ENCODE measurements at regions not wholly inside any gene's neighbourhood (a gene's known extent, or its start where the extent isn't known, plus 50 kb on each side); places are given as distances from the start of the nearest gene placed in this dataset.

GRCh38 chr4:125551466-125551865 lies 236.7 kb downstream of the FAT4 start (continued):
- TF ChIP-seq PATZ1 (CRISPR knock-in tag; IDR thresholded peaks at IDR 0.05; ENCODE audit: borderline replicate concordance) (no peak), TCF4 (CRISPR knock-in tag; IDR thresholded peaks at IDR 0.05; ENCODE audit: borderline replicate concordance) (no peak), ARNTL (CRISPR knock-in tag; IDR thresholded peaks at IDR 0.05; ENCODE audit: borderline replicate concordance, low read depth) (no peak), POU6F1 (CRISPR knock-in tag; IDR thresholded peaks at IDR 0.05; ENCODE audit: borderline replicate concordance, low read depth) (no peak), OSR1 (CRISPR knock-in tag; IDR thresholded peaks at IDR 0.05) (no peak)

- TF ChIP-seq BACH2 (CRISPR knock-in tag; IDR thresholded peaks at IDR 0.05; ENCODE audit: borderline replicate concordance), result no peak
- TF ChIP-seq ZNF70 (CRISPR knock-in tag; IDR thresholded peaks at IDR 0.05), result no peak
- no peak for TF ChIP-seq ISL1 (CRISPR knock-in tag; IDR thresholded peaks at IDR 0.05)
- no peak for TF ChIP-seq ZNF8 (CRISPR knock-in tag; IDR thresholded peaks at IDR 0.05)
- no peak for TF ChIP-seq CSDC2 (CRISPR knock-in tag; IDR thresholded peaks at IDR 0.05)
- no peak for TF ChIP-seq ZNF565 (CRISPR knock-in tag; conservative IDR thresholded peaks at IDR 0.05; ENCODE audit: low read depth)
- no peak for TF ChIP-seq PPARA (CRISPR knock-in tag; IDR thresholded peaks at IDR 0.05; ENCODE audit: borderline replicate concordance)
- no peak for TF ChIP-seq OSR1 (CRISPR knock-in tag; IDR thresholded peaks at IDR 0.05)
- no peak for TF ChIP-seq RARB (CRISPR knock-in tag; IDR thresholded peaks at IDR 0.05)
These were observed 237.2 kb downstream of the FAT4 start for GRCh38 chr4:125551967-125552366.

GRCh38 chr4:125572601-125573000 lies 257.8 kb downstream of the FAT4 start:
- ATAC-seq, result no peak
- TF ChIP-seq POU6F1 (CRISPR knock-in tag; IDR thresholded peaks at IDR 0.05; ENCODE audit: borderline replicate concordance, low read depth) (no peak), ZFP30 (CRISPR knock-in tag; IDR thresholded peaks at IDR 0.05) (no peak), ESRRG (CRISPR knock-in tag; IDR thresholded peaks at IDR 0.05) (no peak), ISL1 (CRISPR knock-in tag; IDR thresholded peaks at IDR 0.05) (no peak), ZC3H10 (CRISPR knock-in tag; IDR thresholded peaks at IDR 0.05) (no peak), RARB (CRISPR knock-in tag; IDR thresholded peaks at IDR 0.05) (no peak), CSDC2 (CRISPR knock-in tag; IDR thresholded peaks at IDR 0.05) (no peak), ZNF565 (CRISPR knock-in tag; conservative IDR thresholded peaks at IDR 0.05; ENCODE audit: low read depth) (no peak), PPARA (CRISPR knock-in tag; IDR thresholded peaks at IDR 0.05; ENCODE audit: borderline replicate concordance) (no peak), TOX (CRISPR knock-in tag; IDR thresholded peaks at IDR 0.05; ENCODE audit: borderline replicate concordance) (no peak), TCF4 (CRISPR knock-in tag; IDR thresholded peaks at IDR 0.05; ENCODE audit: borderline replicate concordance) (no peak), ZNF8 (CRISPR knock-in tag; IDR thresholded peaks at IDR 0.05) (no peak), CSRNP3 (CRISPR knock-in tag; IDR thresholded peaks at IDR 0.05) (no peak), BACH2 (CRISPR knock-in tag; IDR thresholded peaks at IDR 0.05; ENCODE audit: borderline replicate concordance) (no peak), ZFP3 (CRISPR knock-in tag; IDR thresholded peaks at IDR 0.05) (no peak), OSR1 (CRISPR knock-in tag; IDR thresholded peaks at IDR 0.05) (no peak), GLIS3 (CRISPR knock-in tag; IDR thresholded peaks at IDR 0.05) (no peak), TSHZ2 (CRISPR knock-in tag; IDR thresholded peaks at IDR 0.05) (no peak), PATZ1 (CRISPR knock-in tag; IDR thresholded peaks at IDR 0.05; ENCODE audit: borderline replicate concordance) (no peak), CREB5 (CRISPR knock-in tag; IDR thresholded peaks at IDR 0.05; ENCODE audit: low read depth) (no peak)

More at GRCh38 chr4:125551967-125552366, 237.2 kb downstream of the FAT4 start:
- no peak for ATAC-seq
